ENCODE measurements at regions not wholly inside any gene's neighbourhood (a gene's known extent, or its start where the extent isn't known, plus 50 kb on each side); places are given as distances from the start of the nearest gene placed in this dataset.

- TF ChIP-seq, protein P1, sequence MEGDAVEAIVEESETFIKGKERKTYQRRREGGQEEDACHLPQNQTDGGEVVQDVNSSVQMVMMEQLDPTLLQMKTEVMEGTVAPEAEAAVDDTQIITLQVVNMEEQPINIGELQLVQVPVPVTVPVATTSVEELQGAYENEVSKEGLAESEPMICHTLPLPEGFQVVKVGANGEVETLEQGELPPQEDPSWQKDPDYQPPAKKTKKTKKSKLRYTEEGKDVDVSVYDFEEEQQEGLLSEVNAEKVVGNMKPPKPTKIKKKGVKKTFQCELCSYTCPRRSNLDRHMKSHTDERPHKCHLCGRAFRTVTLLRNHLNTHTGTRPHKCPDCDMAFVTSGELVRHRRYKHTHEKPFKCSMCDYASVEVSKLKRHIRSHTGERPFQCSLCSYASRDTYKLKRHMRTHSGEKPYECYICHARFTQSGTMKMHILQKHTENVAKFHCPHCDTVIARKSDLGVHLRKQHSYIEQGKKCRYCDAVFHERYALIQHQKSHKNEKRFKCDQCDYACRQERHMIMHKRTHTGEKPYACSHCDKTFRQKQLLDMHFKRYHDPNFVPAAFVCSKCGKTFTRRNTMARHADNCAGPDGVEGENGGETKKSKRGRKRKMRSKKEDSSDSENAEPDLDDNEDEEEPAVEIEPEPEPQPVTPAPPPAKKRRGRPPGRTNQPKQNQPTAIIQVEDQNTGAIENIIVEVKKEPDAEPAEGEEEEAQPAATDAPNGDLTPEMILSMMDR (IDR thresholded peaks at IDR 0.05), result no peak
- no peak for TF ChIP-seq POLR2A (IDR thresholded peaks at IDR 0.05)
These were observed 694.4 kb downstream of the TRAM1L1 start for GRCh38 chr4:116391020-116391419.

Measured in lower leg skin (tissue), 3 donors.